Endodermal cell (in vitro differentiated cells): ENCODE measurements at regions not wholly inside any gene's neighbourhood (a gene's known extent, or its start where the extent isn't known, plus 50 kb on each side); places are given as distances from the start of the nearest gene placed in this dataset.

Source experiments
- DNase-seq: peaks from one replicate; pipeline ENCODE4 v3.0.0-alpha.2; 2017
- H3K27ac ChIP-seq: 2 replicates; pipeline ENCODE4 v1.5.1; 2013; ENCODE audit warnings: mild to moderate bottlenecking, low read depth, low read length, moderate library complexity
- H3K27me3 ChIP-seq: 2 replicates; pipeline ENCODE4 v1.6.1; 2013; ENCODE audit warnings: mild to moderate bottlenecking, low read length, moderate library complexity; ENCODE audit not compliant: insufficient read depth, control insufficient read depth, poor library complexity, severe bottlenecking
- H3K36me3 ChIP-seq: 2 replicates; pipeline ENCODE4 v1.7.0; 2013; ENCODE audit warnings: mild to moderate bottlenecking, low read length, moderate library complexity; ENCODE audit not compliant: control insufficient read depth, insufficient read depth
- H3K4me1 ChIP-seq: one replicate; pipeline ENCODE4 v1.7.0; 2013; ENCODE audit warnings: low read length; ENCODE audit not compliant: control insufficient read depth, insufficient read depth
- H3K4me3 ChIP-seq: 2 replicates; pipeline ENCODE4 v1.5.1; 2013; ENCODE audit warnings: mild to moderate bottlenecking, low read length, moderate library complexity
- H3K9ac ChIP-seq: 2 replicates; pipeline ENCODE4 v1.6.1; 2013; ENCODE audit warnings: mild to moderate bottlenecking, low read length, moderate library complexity; ENCODE audit not compliant: poor library complexity, severe bottlenecking; ENCODE audit errors: extremely low read depth
- H3K9me3 ChIP-seq: 2 replicates; pipeline ENCODE4 v1.6.1; 2013; ENCODE audit warnings: mild to moderate bottlenecking, low read length, moderate library complexity; ENCODE audit not compliant: control insufficient read depth
- H3K27ac Mint-ChIP-seq: 2 replicates; pipeline ENCODE4 v1.8.0; 2020; ENCODE audit warnings: mixed read lengths
- H3K27me3 Mint-ChIP-seq: 2 replicates; pipeline ENCODE4 v1.8.0; 2021; ENCODE audit warnings: mild to moderate bottlenecking, mixed read lengths; ENCODE audit not compliant: insufficient read depth
- H3K36me3 Mint-ChIP-seq: 2 replicates; pipeline ENCODE4 v1.8.0; 2020; ENCODE audit warnings: low read depth, mixed read lengths
- H3K4me1 Mint-ChIP-seq: 2 replicates; pipeline ENCODE4 v1.8.0; 2020; ENCODE audit warnings: mixed read lengths
- H3K4me3 Mint-ChIP-seq: 2 replicates; pipeline ENCODE4 v1.8.0; 2020; ENCODE audit warnings: mild to moderate bottlenecking, moderate library complexity, mixed read lengths
- H3K9me3 Mint-ChIP-seq: 2 replicates; pipeline ENCODE4 v1.8.0; 2020; ENCODE audit warnings: mild to moderate bottlenecking, mixed read lengths
- WGBS, 2 experiments: methylation state at CpG; one replicate each; pipeline versions ENCODE4 v1.1.5 to v1.1.7; 2013; ENCODE audit warnings: missing lambda C conversion rate in 2 of 2, mixed read lengths in 1 of 2; ENCODE audit not compliant: insufficient coverage in 1 of 2, insufficient read length in 1 of 2; 5-methylcytosine and 5-hydroxymethylcytosine counted together
- TF ChIP-seq, protein P1 (sequence below): fragments of 200-600 bp; sonication (generic); conservative IDR thresholded peaks from 2 replicates; pipeline ENCODE4 v1.5.0; 2021; ENCODE audit warnings: antibody characterized with exemption, mild to moderate bottlenecking

DNA sequence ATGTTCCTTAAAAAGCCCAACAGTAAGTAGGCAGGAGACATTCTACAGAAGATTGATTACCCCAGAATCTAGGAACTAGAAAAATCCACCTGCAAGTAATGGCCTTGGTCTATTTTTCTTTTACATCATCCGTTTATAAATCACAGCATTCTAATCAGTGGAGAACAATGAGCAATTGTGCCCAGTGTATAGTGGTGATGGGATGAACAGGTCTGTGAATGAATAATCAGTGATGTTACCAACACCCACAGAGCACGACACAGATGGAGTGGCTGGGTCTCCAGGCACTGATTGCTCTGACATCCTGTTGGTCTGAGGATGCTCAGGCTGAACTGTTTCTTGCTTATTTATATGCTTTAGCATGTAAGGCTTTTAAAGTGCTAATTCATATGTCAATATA is 1251.2 kb upstream of the CDH8 start:
- no peak overlapping the region for H3K27ac ChIP-seq
- TF ChIP-seq, protein P1, sequence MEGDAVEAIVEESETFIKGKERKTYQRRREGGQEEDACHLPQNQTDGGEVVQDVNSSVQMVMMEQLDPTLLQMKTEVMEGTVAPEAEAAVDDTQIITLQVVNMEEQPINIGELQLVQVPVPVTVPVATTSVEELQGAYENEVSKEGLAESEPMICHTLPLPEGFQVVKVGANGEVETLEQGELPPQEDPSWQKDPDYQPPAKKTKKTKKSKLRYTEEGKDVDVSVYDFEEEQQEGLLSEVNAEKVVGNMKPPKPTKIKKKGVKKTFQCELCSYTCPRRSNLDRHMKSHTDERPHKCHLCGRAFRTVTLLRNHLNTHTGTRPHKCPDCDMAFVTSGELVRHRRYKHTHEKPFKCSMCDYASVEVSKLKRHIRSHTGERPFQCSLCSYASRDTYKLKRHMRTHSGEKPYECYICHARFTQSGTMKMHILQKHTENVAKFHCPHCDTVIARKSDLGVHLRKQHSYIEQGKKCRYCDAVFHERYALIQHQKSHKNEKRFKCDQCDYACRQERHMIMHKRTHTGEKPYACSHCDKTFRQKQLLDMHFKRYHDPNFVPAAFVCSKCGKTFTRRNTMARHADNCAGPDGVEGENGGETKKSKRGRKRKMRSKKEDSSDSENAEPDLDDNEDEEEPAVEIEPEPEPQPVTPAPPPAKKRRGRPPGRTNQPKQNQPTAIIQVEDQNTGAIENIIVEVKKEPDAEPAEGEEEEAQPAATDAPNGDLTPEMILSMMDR = no peak
- H3K9ac ChIP-seq = no peak overlapping the region
- H3K27ac Mint-ChIP-seq = no peak overlapping the region
- no peaks in the 10 kb centered on the region for H3K4me1 ChIP-seq
- H3K27me3 Mint-ChIP-seq = no peaks in the 10 kb centered on the region
- H3K4me1 Mint-ChIP-seq = no peaks in the 10 kb centered on the region
- no peaks in the 10 kb centered on the region for H3K36me3 Mint-ChIP-seq
- H3K9me3 ChIP-seq = no peaks in the 10 kb centered on the region
- no peak overlapping the region for H3K4me3 ChIP-seq
- H3K27me3 ChIP-seq = no peaks in the 10 kb centered on the region
- 100% methylated on average over 1 of the region's 2 CpGs; no CpG with 5 or more reads in 1 of the 2 experiments for WGBS, 2 experiments
- no peaks in the 10 kb centered on the region for H3K36me3 ChIP-seq
- no peak for DNase-seq
- no peak overlapping the region for H3K4me3 Mint-ChIP-seq
- H3K9me3 Mint-ChIP-seq = no peaks in the 10 kb centered on the region

DNA sequence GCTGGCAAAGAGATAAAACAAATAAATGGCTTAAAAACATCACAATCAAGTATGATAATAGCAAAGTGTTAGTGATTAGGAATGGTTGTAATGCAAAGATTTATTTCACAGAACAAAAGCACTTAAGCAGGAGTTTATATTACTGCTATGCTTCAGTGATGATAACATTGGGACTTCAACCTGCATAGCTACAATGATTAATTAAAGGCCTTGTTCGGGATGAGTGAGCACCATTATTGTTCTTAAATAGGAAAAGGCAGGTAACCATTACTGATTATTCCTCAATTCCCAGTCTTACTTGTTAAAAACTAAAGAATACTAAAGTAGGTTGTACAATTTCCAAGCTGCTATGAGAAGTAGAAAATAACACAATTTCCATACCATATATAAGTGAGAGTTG is 1247.5 kb upstream of the CDH8 start:
- H3K4me1 ChIP-seq = no peaks in the 10 kb centered on the region
- no peaks in the 10 kb centered on the region for H3K36me3 ChIP-seq
- H3K27ac Mint-ChIP-seq = no peak overlapping the region
- no peaks in the 10 kb centered on the region for H3K36me3 Mint-ChIP-seq
- WGBS, 2 experiments = 75% methylated on average over 1 of the region's 1 CpG; no CpG with 5 or more reads in 1 of the 2 experiments
- TF ChIP-seq, protein P1 = no peak
- H3K4me1 Mint-ChIP-seq = no peaks in the 10 kb centered on the region
- H3K4me3 Mint-ChIP-seq = no peak overlapping the region
- H3K27ac ChIP-seq = no peak overlapping the region
- no peak overlapping the region for H3K4me3 ChIP-seq
- no peaks in the 10 kb centered on the region for H3K27me3 Mint-ChIP-seq
- no peaks in the 10 kb centered on the region for H3K9me3 ChIP-seq
- H3K27me3 ChIP-seq = no peaks in the 10 kb centered on the region
- no peaks in the 10 kb centered on the region for H3K9me3 Mint-ChIP-seq
- H3K9ac ChIP-seq = no peak overlapping the region
- DNase-seq = no peak

DNA sequence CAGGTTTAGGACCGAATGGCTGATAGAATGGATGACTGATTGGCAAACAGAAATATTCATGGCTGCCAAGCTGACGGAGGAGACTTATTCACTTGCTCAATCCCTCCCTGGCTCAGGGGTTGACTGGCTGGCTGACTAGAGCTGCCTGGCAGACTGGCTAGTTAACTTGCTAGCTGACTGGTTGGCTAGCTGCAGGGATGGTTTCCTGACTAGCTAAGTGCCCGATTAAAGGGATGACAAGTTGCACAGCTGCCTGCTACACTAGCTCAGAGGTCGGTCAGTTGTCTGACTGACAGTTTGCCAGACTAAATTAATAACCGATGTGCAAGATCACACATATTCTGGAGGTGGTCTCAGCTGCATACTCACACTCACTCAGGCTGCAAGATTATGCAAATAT is 1208.4 kb upstream of the CDH8 start:
- DNase-seq = no peak
- TF ChIP-seq, protein P1 = no peak
- Mint-ChIP-seq H3K36me3 (no peaks in the 10 kb centered on the region), H3K4me1 (no peaks in the 10 kb centered on the region), H3K4me3 (no peak overlapping the region), H3K27me3 (no peaks in the 10 kb centered on the region), H3K9me3 (no peaks in the 10 kb centered on the region), H3K27ac (no peak overlapping the region)
- Histone ChIP-seq H3K27ac (no peak overlapping the region), H3K36me3 (no peaks in the 10 kb centered on the region), H3K9ac (no peak overlapping the region), H3K4me1 (no peaks in the 10 kb centered on the region), H3K4me3 (no peak overlapping the region), H3K9me3 (peaks cover 9% of the 10 kb centered on the region), H3K27me3 (no peaks in the 10 kb centered on the region)
- 89% methylated on average over 5 of the region's 5 CpGs for WGBS, 2 experiments
